ENCODE measurements at regions not wholly inside any gene's neighbourhood (a gene's known extent, or its start where the extent isn't known, plus 50 kb on each side); places are given as distances from the start of the nearest gene placed in this dataset.
"Not testable (repeated sequence)": the region's sequence is repeated elsewhere in the genome, so short reads cannot be mapped to it uniquely, and the experiment has no call there.

- DNase-seq, result no peak
These were observed 69.4 kb upstream of the USP25 start for GRCh38 chr21:15660423-15660804.

GRCh38 chr21:15667010-15667409 lies 62.8 kb upstream of the USP25 start:
- no peak for DNase-seq

GRCh38 chr21:15667819-15668218 lies 62.0 kb upstream of the USP25 start:
- no peak for DNase-seq

- no peak for DNase-seq
These were observed 60.5 kb upstream of the USP25 start for GRCh38 chr21:15669247-15669646.

GRCh38 chr21:15671188-15671587 lies 58.6 kb upstream of the USP25 start:
- DNase-seq, result no peak

- DNase-seq, result not testable (repeated sequence)
These were observed 57.2 kb upstream of the USP25 start for GRCh38 chr21:15672578-15672977.

GRCh38 chr21:15676935-15677334 lies 52.8 kb upstream of the USP25 start:
- DNase-seq, result no peak

- no peak for DNase-seq
These were observed 50.2 kb upstream of the USP25 start for GRCh38 chr21:15679630-15680029.
